OCI-LY7 (cell line): ENCODE measurements at regions not wholly inside any gene's neighbourhood (a gene's known extent, or its start where the extent isn't known, plus 50 kb on each side); places are given as distances from the start of the nearest gene placed in this dataset.

Source experiments
- BruUV-seq: library from RNA; stranded (reverse); fragments of 400-500 nt; replicated peaks from 2 replicates; lab custom pipeline; 2021; lab: Mats Ljungman, UMichigan
- CTCF ChIA-PET: fragments of 300-600 bp; sonication (Branson Sonifier 250); formaldehyde crosslinking; loops from one replicate; lab custom pipeline; 2022; ENCODE audit warnings: antibody characterized with exemption; ENCODE audit not compliant: unreplicated experiment; lab: Charles Lee
- POLR2A ChIA-PET: fragments of 300-600 bp; sonication (Branson Sonifier 250); formaldehyde crosslinking; loops from one replicate; lab custom pipeline; 2022; ENCODE audit warnings: antibody characterized with exemption; lab: Charles Lee
- DNase-seq: peaks from one replicate; pipeline ENCODE4 v3.0.0-alpha.2; 2015; ENCODE audit warnings: low spot score
- H2AFZ ChIP-seq: fragments of 200-600 bp; sonication (generic), shearing (Covaris generic); 2 replicates; pipeline ENCODE4 v1.6.1; 2014; ENCODE audit warnings: mild to moderate bottlenecking, antibody characterized with exemption, low read length, moderate library complexity
- H3K27ac ChIP-seq: fragments of 200-600 bp; sonication (generic); 2 replicates; pipeline ENCODE4 v1.5.1; 2014; ENCODE audit warnings: mixed run types, low read depth, mild to moderate bottlenecking, moderate library complexity, low read length, inconsistent platforms; ENCODE audit not compliant: poor library complexity, severe bottlenecking
- H3K36me3 ChIP-seq: fragments of 200-600 bp; sonication (generic); 2 replicates; pipeline ENCODE4 v1.6.1; 2014; ENCODE audit warnings: mild to moderate bottlenecking, antibody characterized with exemption, low read length, moderate library complexity, mixed read lengths; ENCODE audit not compliant: insufficient read depth
- H3K4me1 ChIP-seq: fragments of 200-600 bp; sonication (generic); 2 replicates; pipeline ENCODE4 v1.5.1; 2014; ENCODE audit warnings: mild to moderate bottlenecking, low read length; ENCODE audit not compliant: insufficient read depth, poor library complexity, severe bottlenecking
- H3K4me2 ChIP-seq: fragments of 200-600 bp; sonication (generic); 2 replicates; pipeline ENCODE4 v1.6.1; 2014; ENCODE audit warnings: mild to moderate bottlenecking, low read length
- H3K4me3 ChIP-seq: fragments of 200-600 bp; sonication (generic); 2 replicates; pipeline ENCODE4 v1.5.1; 2014; ENCODE audit warnings: mild to moderate bottlenecking, low read depth, low read length; ENCODE audit not compliant: poor library complexity, severe bottlenecking
- H3K79me2 ChIP-seq: fragments of 200-600 bp; sonication (generic); 2 replicates; pipeline ENCODE4 v1.6.1; 2016; ENCODE audit warnings: low read depth, mild to moderate bottlenecking, low read length, moderate library complexity, mixed read lengths; ENCODE audit not compliant: insufficient read depth
- H3K9me2 ChIP-seq: fragments of 200-600 bp; sonication (generic); 2 replicates; pipeline ENCODE4 v1.6.1; 2016; ENCODE audit warnings: mild to moderate bottlenecking, low read length, mixed read lengths; ENCODE audit not compliant: insufficient read depth
- H3K9me3 ChIP-seq: fragments of 200-600 bp; sonication (generic); 2 replicates; pipeline ENCODE4 v1.6.1; 2014; ENCODE audit warnings: mild to moderate bottlenecking, mixed run types, low read length, mixed read lengths
- H4K20me1 ChIP-seq: fragments of 200-600 bp; sonication (generic); 2 replicates; pipeline ENCODE4 v1.6.1; 2014; ENCODE audit warnings: mild to moderate bottlenecking, antibody characterized with exemption, low read length, moderate library complexity, mixed read lengths; ENCODE audit not compliant: insufficient read depth
- EZH2phosphoT487 ChIP-seq: fragments of 200-600 bp; sonication (generic); IDR thresholded peaks from 2 replicates; pipeline ENCODE4 v1.6.1; 2018; ENCODE audit warnings: low read depth, borderline replicate concordance, mild to moderate bottlenecking, mixed run types, antibody characterized with exemption, low read length, moderate library complexity, mixed read lengths
- intact Hi-C: fragments of 100-400 bp; cut with micrococcal nuclease; formaldehyde crosslinking; loops from one replicate; pipeline ENCODE4 v1.10.0; 2022; ENCODE audit not compliant: unreplicated experiment
- TF ChIP-seq, protein P1 (sequence below): fragments of 200-600 bp; sonication (generic); conservative IDR thresholded peaks from 2 replicates; pipeline ENCODE4 v1.5.1; 2014; ENCODE audit warnings: mild to moderate bottlenecking, antibody characterized with exemption, low read length, moderate library complexity, mixed read lengths

DNA sequence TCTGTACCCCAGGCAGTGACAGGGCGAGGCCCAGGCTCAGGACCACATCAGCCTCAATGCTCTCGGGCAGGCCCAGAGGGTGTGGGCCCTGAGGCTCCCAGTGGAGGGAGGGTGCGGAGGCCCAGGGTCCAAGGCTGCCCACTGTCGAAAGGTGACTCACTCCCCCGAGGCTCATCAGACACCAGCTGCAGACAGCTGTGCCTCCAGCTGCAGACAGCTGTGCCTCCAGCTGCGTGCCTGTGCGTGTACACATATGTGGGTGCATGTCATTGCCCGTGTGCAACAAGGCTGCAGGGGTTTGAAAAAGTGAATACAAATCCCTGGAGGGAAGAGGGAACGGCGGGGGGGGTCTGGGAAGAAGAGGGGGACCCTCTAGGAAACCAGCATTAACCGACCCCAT is 134.3 kb downstream of the BRD1 start:
- POLR2A ChIA-PET = no interaction called here
- Histone ChIP-seq H3K4me3 (no peak overlapping the region), H3K36me3 (no peaks in the 10 kb centered on the region), H2AFZ (no peak overlapping the region), H3K9me3 (no peaks in the 10 kb centered on the region), H3K4me1 (no peaks in the 10 kb centered on the region), H3K4me2 (no peak overlapping the region), H4K20me1 (no peaks in the 10 kb centered on the region), H3K79me2 (no peaks in the 10 kb centered on the region), H3K27ac (no peak overlapping the region), H3K9me2 (no peaks in the 10 kb centered on the region)
- TF ChIP-seq, protein P1, sequence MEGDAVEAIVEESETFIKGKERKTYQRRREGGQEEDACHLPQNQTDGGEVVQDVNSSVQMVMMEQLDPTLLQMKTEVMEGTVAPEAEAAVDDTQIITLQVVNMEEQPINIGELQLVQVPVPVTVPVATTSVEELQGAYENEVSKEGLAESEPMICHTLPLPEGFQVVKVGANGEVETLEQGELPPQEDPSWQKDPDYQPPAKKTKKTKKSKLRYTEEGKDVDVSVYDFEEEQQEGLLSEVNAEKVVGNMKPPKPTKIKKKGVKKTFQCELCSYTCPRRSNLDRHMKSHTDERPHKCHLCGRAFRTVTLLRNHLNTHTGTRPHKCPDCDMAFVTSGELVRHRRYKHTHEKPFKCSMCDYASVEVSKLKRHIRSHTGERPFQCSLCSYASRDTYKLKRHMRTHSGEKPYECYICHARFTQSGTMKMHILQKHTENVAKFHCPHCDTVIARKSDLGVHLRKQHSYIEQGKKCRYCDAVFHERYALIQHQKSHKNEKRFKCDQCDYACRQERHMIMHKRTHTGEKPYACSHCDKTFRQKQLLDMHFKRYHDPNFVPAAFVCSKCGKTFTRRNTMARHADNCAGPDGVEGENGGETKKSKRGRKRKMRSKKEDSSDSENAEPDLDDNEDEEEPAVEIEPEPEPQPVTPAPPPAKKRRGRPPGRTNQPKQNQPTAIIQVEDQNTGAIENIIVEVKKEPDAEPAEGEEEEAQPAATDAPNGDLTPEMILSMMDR = no peak
- no peak for TF ChIP-seq EZH2phosphoT487
- intact Hi-C loops = no loop called here
- no TSS peak for BruUV-seq
- CTCF ChIA-PET = no interaction called here
- no peak for DNase-seq

DNA sequence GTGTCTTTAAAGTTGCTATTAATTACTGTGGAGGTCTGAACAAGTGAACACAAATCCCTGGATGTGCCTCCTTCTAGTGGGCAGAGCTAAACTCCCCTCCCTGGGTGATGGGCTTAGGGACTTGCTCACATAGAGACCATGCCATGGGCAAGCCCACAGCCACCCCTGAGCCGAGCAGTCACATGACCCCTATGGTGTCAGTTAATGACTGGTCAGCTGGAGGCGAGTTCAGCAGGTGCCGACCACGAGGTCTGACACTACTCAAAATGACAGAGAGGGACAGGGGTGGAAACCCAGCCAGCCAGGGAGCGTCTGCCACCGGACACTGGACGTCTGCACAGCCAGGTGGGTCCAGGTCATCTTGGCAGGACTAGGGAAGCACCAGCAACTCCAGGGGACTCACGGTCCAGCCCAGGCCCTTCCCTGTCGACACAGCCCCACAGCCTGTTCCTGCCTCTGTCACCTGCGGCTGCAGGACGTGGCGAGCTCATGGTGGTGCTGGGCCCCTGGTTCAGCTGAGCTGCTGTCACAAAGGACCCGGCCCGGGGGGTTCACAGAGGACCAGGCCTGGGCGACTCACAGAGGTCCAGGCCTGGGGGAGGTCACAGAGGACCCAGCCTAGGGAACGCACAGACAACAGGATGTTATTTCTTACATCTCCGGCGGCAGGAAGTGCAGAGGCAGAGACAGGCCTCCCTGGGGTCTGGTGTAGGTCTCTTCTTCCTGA is 135.0 kb downstream of the BRD1 start:
- CTCF ChIA-PET = no interaction called here
- no peaks in the 10 kb centered on the region for H3K9me3 ChIP-seq

DNA sequence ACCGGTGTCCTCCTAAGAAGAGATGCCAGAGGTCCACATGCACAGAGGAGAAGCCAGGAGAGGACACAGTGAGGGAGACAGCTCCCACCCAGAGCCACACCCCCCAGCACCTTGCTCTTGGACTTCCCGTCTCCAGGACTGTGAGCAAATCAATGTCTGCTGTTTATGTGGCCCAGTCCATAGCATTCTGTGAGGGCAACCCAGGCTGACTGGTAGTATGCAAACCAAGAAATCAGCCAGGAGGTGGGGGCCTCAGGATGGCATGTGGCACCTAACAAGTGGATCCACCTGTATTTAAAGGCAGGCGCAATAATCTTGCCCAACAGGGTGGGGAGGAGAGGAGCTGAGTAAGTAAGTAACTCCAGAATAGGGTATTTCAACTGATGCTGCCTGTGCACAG is 136.4 kb downstream of the BRD1 start:
- Histone ChIP-seq H2AFZ (no peak overlapping the region), H3K4me2 (no peak overlapping the region), H3K4me1 (no peaks in the 10 kb centered on the region), H3K27ac (no peak overlapping the region), H3K9me2 (no peaks in the 10 kb centered on the region), H4K20me1 (no peaks in the 10 kb centered on the region), H3K9me3 (no peaks in the 10 kb centered on the region), H3K4me3 (no peak overlapping the region), H3K36me3 (no peaks in the 10 kb centered on the region), H3K79me2 (no peaks in the 10 kb centered on the region)
- DNase-seq = no peak
- no TSS peak for BruUV-seq
- CTCF ChIA-PET = no interaction called here
- POLR2A ChIA-PET = no interaction called here
- intact Hi-C loops = no loop called here
- no peak for TF ChIP-seq EZH2phosphoT487
- TF ChIP-seq, protein P1 = no peak

More for the DNA sequence above, 135.0 kb downstream of the BRD1 start:
- no TSS peak for BruUV-seq
- Histone ChIP-seq H2AFZ (no peak overlapping the region), H4K20me1 (no peaks in the 10 kb centered on the region), H3K4me2 (no peak overlapping the region), H3K36me3 (no peaks in the 10 kb centered on the region), H3K79me2 (no peaks in the 10 kb centered on the region), H3K27ac (no peak overlapping the region), H3K4me3 (no peak overlapping the region), H3K9me2 (no peaks in the 10 kb centered on the region), H3K4me1 (no peaks in the 10 kb centered on the region)
- DNase-seq = no peak
- no peak for TF ChIP-seq EZH2phosphoT487
- POLR2A ChIA-PET = no interaction called here
- intact Hi-C loops = no loop called here
